ENCODE measurements at regions not wholly inside any gene's neighbourhood (a gene's known extent, or its start where the extent isn't known, plus 50 kb on each side); places are given as distances from the start of the nearest gene placed in this dataset.
"Not testable (repeated sequence)": the region's sequence is repeated elsewhere in the genome, so short reads cannot be mapped to it uniquely, and the experiment has no call there.

GRCh38 chr2:111344590-111344989 is 223.9 kb downstream of the BCL2L11 start:
- not testable (repeated sequence) for TF ChIP-seq YY1 (IDR thresholded peaks at IDR 0.05; ENCODE audit: low read depth); CTCF (IDR thresholded peaks at IDR 0.05); RAD21 (IDR thresholded peaks at IDR 0.05; ENCODE audit: low read length); EP300 (IDR thresholded peaks at IDR 0.05; ENCODE audit: borderline replicate concordance in 1 of 2, low read depth in 1 of 2, low read length in 1 of 2); POLR2AphosphoS5 (IDR thresholded peaks at IDR 0.05; ENCODE audit: low read depth, low read length); GABPA (IDR thresholded peaks at IDR 0.05; ENCODE audit: low read depth); REST (IDR thresholded peaks at IDR 0.05; ENCODE audit: low read depth, low read length); GATA2 (CRISPR knock-in tag; IDR thresholded peaks at IDR 0.05)
